Heart left ventricle (tissue), 16 donors: ENCODE measurements at regions not wholly inside any gene's neighbourhood (a gene's known extent, or its start where the extent isn't known, plus 50 kb on each side); places are given as distances from the start of the nearest gene placed in this dataset.

Experiments
- ATAC-seq, 4 donors: fragments of 200-7000 bp; cut with Tn5 transposase; one replicate each; pipeline ENCODE4 v1.9.1; 2020 to 2022; ENCODE audit warnings: moderate library complexity in 4 of 4, mild to moderate bottlenecking in 3 of 4, moderate number of reproducible peaks in 1 of 4
- DNase-seq, 5 donors: peaks; one replicate each; pipeline ENCODE4 v3.0.0-alpha.2; 2020
- H3K27ac ChIP-seq, 12 donors: fragments of 200-600 bp; sonication (generic) in 4 of 12; one replicate each; pipeline versions ENCODE4 v1.5.0 to v1.8.0; 2016 to 2022; ENCODE audit warnings: mild to moderate bottlenecking in 2 of 12
- H3K27me3 ChIP-seq, 9 donors: fragments of 200-600 bp; sonication (generic) in 2 of 9; one replicate each; pipeline versions ENCODE4 v1.5.1 to v1.8.0; 2016 to 2022; ENCODE audit warnings: mild to moderate bottlenecking in 3 of 9
- H3K36me3 ChIP-seq, 9 donors: fragments of 200-600 bp; sonication (generic) in 2 of 9; one replicate each; pipeline versions ENCODE4 v1.5.0 to v1.8.0; 2018 to 2022; ENCODE audit warnings: mild to moderate bottlenecking in 2 of 9
- H3K4me1 ChIP-seq, 12 donors: fragments of 200-600 bp; sonication (generic) in 4 of 12; one replicate each; pipeline versions ENCODE4 v1.5.0 to v1.8.0; 2016 to 2022; ENCODE audit warnings: mild to moderate bottlenecking in 3 of 12
- H3K4me3 ChIP-seq, 12 donors: fragments of 200-600 bp; sonication (generic) in 4 of 12; one replicate each; pipeline versions ENCODE4 v1.5.0 to v1.8.0; 2017 to 2022; ENCODE audit warnings: mild to moderate bottlenecking in 9 of 12, moderate library complexity in 4 of 12
- H3K9me3 ChIP-seq, 12 donors: fragments of 200-600 bp; sonication (generic) in 4 of 12; one replicate each; pipeline versions ENCODE4 v1.5.0 to v1.8.0; 2016 to 2022; ENCODE audit warnings: mild to moderate bottlenecking in 1 of 12
- CTCF ChIP-seq, 12 donors: fragments of 200-600 bp; sonication (generic) in 4 of 12; IDR thresholded peaks; one replicate each; pipeline versions ENCODE4 v1.5.0 to v1.8.0; 2018 to 2022; ENCODE audit warnings: antibody characterized with exemption in 12 of 12, mild to moderate bottlenecking in 5 of 12
- POLR2A ChIP-seq, 2 donors: fragments of 450-650 bp; IDR thresholded peaks; one replicate each; pipeline ENCODE4 v1.6.1; 2017; ENCODE audit warnings: antibody characterized with exemption in 2 of 2, mild to moderate bottlenecking in 2 of 2, moderate library complexity in 2 of 2
- WGBS, 4 donors: extraction: QIAGEN DNeasy Blood & Tissue Kit in 2 of 4; methylation state at CpG; one replicate each; pipeline versions ENCODE4 v1.1.5 to v1.1.7; 2013 to 2018; 5-methylcytosine and 5-hydroxymethylcytosine counted together
- intact Hi-C, 10 donors: fragments of 100-400 bp; cut with DNase I; formaldehyde crosslinking; loops; one replicate each; pipeline versions ENCODE4 v1.11.1 to v1.14.2; 2022
- donor health status: ischemic (EF 13 %, LVEDD 7.1; RV severe dilation, severe dysfunction).
- donor health status: healthy with polysubstance abuse.
- donor health status: DM: no; HTN: yes; CAD: no.
- donor health status: DM: no; HTN: no; CAD: no.
- donor health status: ischemic (EF 25% LVEDD 6.9; RV normal size, moderate dysfunction).
- donor health status: ischemic (EF 25% LVEDD 5.7; RV mildly dilated, moderate dysfunction).
- donor health status: healthy.
- donor health status: DM: yes; HTN: yes; CAD: no.
- donor health status: ischemic (EF 35%, LVEDD 5.7; RV mildly dilated, moderate dysfunction).
- donor health status: nonischemic (EF 11% LVEDD 7.7; RV severe dilation, severe dysfunction).
- donor health status: DM: yes; HTN: yes; CAD: no.
- donor health status: PGD.
- donor health status: ischemic (EF 29% LVEDD 5.4; RV normal size, mild dysfunction).
- donor health status: nonischemic (EF 23%, LVEDD 6.1; RV moderate dilation, normal function).

GRCh38 chr2:64300066-64300465 lies 153.9 kb upstream of the LGALSL start:
- TF ChIP-seq POLR2A (IDR thresholded peaks at IDR 0.05) (no peak), CTCF (IDR thresholded peaks at IDR 0.05) (no peak)
- intact Hi-C loops = no loop called here
- no peak for ATAC-seq
- DNase-seq = no peak
- Histone ChIP-seq H3K27ac (no peak overlapping the region), H3K27me3 (no peaks in the 10 kb centered on the region), H3K36me3 (no peaks in the 10 kb centered on the region), H3K9me3 (peaks cover 0 to 4% (median 0%) of the 10 kb centered on the region in 12 donors), H3K4me3 (no peak overlapping the region), H3K4me1 (peaks cover 0 to 5% (median 0%) of the 10 kb centered on the region in 12 donors)
- 85 to 93% (median 91%) methylated on average over 3 of the region's 3 CpGs for WGBS, 4 donors

- TF ChIP-seq POLR2A (IDR thresholded peaks at IDR 0.05) = no peak
- no peak for TF ChIP-seq CTCF (IDR thresholded peaks at IDR 0.05)
- Histone ChIP-seq H3K9me3 (peaks cover 0 to 14% (median 3%) of the 10 kb centered on the region in 12 donors), H3K36me3 (no peaks in the 10 kb centered on the region), H3K4me1 (no peaks in the 10 kb centered on the region), H3K27me3 (no peaks in the 10 kb centered on the region), H3K4me3 (no peak overlapping the region), H3K27ac (no peak overlapping the region)
- intact Hi-C loops = no loop called here
- no peak for DNase-seq
- WGBS, 4 donors = 92 to 94% (median 93%) methylated on average over 5 of the region's 5 CpGs
- ATAC-seq = no peak
Observed at GRCh38 chr2:64303250-64303649, 150.7 kb upstream of the LGALSL start.

- intact Hi-C loops = no loop called here
Observed at GRCh38 chr2:64307421-64307820, 146.5 kb upstream of the LGALSL start.

More at GRCh38 chr2:64307421-64307820, 146.5 kb upstream of the LGALSL start:
- Histone ChIP-seq H3K4me1 (peaks cover 0 to 15% (median 7%) of the 10 kb centered on the region in 12 donors), H3K4me3 (no peak overlapping the region), H3K27me3 (no peaks in the 10 kb centered on the region), H3K9me3 (peaks cover 0 to 14% (median 3%) of the 10 kb centered on the region in 12 donors), H3K36me3 (no peaks in the 10 kb centered on the region), H3K27ac (no peak overlapping the region)
- DNase-seq = no peak
- ATAC-seq = no peak
- 69 to 74% (median 71%) methylated on average over 5 of the region's 5 CpGs for WGBS, 4 donors
- no peak for TF ChIP-seq CTCF (IDR thresholded peaks at IDR 0.05)
- TF ChIP-seq POLR2A (IDR thresholded peaks at IDR 0.05) = no peak
